ENCODE measurements at regions not wholly inside any gene's neighbourhood (a gene's known extent, or its start where the extent isn't known, plus 50 kb on each side); places are given as distances from the start of the nearest gene placed in this dataset.

GRCh38 chr14:88935083-88935482 lies 110.6 kb downstream of the TTC8 start:
- TF ChIP-seq CTCF (IDR thresholded peaks at IDR 0.05; ENCODE audit: borderline replicate concordance, extremely low read depth, low read length, poor library complexity, severe bottlenecking) = no peak
- no peak for TF ChIP-seq EZH2 (IDR thresholded peaks at IDR 0.05; ENCODE audit: borderline replicate concordance, low read depth, low read length, severe bottlenecking)

Measured in DND-41 (cell line).